ENCODE measurements at regions not wholly inside any gene's neighbourhood (a gene's known extent, or its start where the extent isn't known, plus 50 kb on each side); places are given as distances from the start of the nearest gene placed in this dataset.

DNA sequence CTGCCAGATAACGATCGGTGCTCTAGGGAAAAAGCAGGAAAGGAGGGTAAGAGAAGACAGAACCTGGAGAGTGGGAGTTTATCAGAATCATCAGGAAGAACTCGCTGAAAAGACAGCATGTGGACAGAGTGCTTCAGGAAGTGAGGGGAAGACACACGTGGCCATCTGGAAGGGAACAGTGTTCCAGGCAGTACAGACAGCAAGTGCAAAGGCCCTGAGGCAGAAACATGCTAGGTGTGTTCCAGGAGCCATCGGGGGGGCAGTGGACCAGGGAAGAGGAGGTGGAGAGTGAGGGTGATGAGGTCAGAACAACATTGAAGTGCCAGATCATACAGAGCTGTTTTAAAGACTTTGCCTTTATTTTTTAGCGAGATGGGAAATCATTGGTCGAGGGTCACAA is 354.3 kb upstream of the CNR1 start:
- TF ChIP-seq CTCF (optimal IDR thresholded peaks at IDR 0.05 in 1 of 3, IDR thresholded peaks at IDR 0.05 in 1 of 3, conservative IDR thresholded peaks at IDR 0.05 in 1 of 3; ENCODE audit: extremely low read depth in 1 of 3, insufficient read depth in 2 of 3, low read length in 3 of 3) (no peak), EZH2 (IDR thresholded peaks at IDR 0.05; ENCODE audit: low read length) (no peak)
